ENCODE measurements at regions not wholly inside any gene's neighbourhood (a gene's known extent, or its start where the extent isn't known, plus 50 kb on each side); places are given as distances from the start of the nearest gene placed in this dataset.

DNA sequence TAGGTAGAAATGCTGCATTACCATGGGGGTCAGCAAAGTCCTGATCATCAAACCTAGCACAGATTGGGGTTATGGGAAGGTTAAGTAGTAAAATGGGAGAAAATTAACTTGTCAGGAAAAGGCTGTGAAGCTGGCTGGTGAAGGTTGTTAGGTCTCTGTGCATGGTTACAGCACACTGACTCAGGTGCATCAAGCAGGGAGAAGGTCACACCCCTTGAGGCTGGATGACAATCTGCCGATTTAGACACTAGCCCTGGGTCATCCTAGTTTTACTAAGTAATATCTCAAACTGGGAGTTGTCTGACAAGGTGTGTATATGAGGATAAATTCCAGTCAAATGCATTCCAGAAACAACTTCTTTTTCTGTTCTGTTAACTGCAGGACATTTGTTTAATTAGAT is 271.1 kb upstream of the LRIG3 start:
- H3K27me3 ChIP-seq = no peaks in the 10 kb centered on the region
- DNase-seq = no peak
- H3K36me3 ChIP-seq = no peaks in the 10 kb centered on the region
- H3K4me3 ChIP-seq = no peak overlapping the region
- H3K9ac ChIP-seq (ENCODE audit: low read depth in 2 of 2, low read length in 2 of 2) = no peak overlapping the region
- no peaks in the 10 kb centered on the region for H3K4me1 ChIP-seq
- no peak for TF ChIP-seq CTCF (IDR thresholded peaks at IDR 0.05)
- intact Hi-C loops (cut with DNase I) = no loop called here
- H3K9me3 ChIP-seq = no peaks in the 10 kb centered on the region
- H3K27ac ChIP-seq = no peak overlapping the region

DNA sequence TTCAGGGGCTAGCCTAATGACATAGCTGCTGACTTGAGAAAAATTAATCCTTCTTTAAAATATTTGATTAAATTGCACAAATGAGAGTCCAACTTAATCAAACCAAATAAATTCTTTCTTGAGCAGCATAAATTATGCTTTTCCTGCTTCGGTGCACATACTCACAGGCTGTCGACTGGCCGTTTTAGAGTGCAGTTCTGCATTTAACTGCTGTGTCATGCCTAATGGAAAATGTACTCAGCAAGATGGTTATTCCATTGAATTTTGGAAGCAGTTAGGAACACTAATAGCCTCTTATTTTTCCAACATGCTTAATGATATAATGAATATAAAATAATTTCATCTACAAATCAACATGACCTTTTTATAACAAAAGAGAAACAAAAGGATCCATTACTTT is 266.1 kb upstream of the LRIG3 start:
- intact Hi-C loops (cut with DNase I) = no loop called here
- TF ChIP-seq CTCF (IDR thresholded peaks at IDR 0.05) = no peak
- no peak overlapping the region for H3K27ac ChIP-seq
- no peak overlapping the region for H3K9ac ChIP-seq (ENCODE audit: low read depth in 2 of 2, low read length in 2 of 2)
- H3K27me3 ChIP-seq = no peaks in the 10 kb centered on the region
- no peaks in the 10 kb centered on the region for H3K4me1 ChIP-seq
- no peaks in the 10 kb centered on the region for H3K36me3 ChIP-seq
- no peaks in the 10 kb centered on the region for H3K9me3 ChIP-seq
- no peak for DNase-seq
- no peak overlapping the region for H3K4me3 ChIP-seq

DNA sequence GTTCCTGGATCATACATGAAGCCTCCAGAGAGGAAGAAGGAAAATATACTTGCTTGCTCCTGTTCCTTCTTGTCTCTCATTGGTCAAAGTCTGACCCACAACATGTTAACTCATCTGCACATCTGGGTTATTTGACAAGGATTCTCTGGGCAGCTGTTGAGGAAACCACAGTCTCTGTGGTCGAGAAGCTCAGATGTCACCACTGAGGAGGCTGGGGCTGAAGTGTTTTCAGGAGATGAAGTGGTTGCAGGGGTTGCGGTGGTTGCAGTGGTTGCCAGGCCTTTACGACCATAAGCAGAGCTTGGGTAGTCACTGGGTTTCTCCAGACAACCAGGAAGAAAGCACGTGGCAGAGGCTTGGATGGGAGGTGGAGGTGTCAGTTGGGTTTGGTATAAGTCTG is 265.0 kb upstream of the LRIG3 start:
- no peak for DNase-seq
- no peaks in the 10 kb centered on the region for H3K4me1 ChIP-seq
- intact Hi-C loops (cut with DNase I) = no loop called here
- H3K4me3 ChIP-seq = no peak overlapping the region
- no peaks in the 10 kb centered on the region for H3K27me3 ChIP-seq
- H3K36me3 ChIP-seq = no peaks in the 10 kb centered on the region
- TF ChIP-seq CTCF (IDR thresholded peaks at IDR 0.05) = no peak
- no peaks in the 10 kb centered on the region for H3K9me3 ChIP-seq
- no peak overlapping the region for H3K27ac ChIP-seq
- H3K9ac ChIP-seq (ENCODE audit: low read depth in 2 of 2, low read length in 2 of 2) = no peak overlapping the region

DNA sequence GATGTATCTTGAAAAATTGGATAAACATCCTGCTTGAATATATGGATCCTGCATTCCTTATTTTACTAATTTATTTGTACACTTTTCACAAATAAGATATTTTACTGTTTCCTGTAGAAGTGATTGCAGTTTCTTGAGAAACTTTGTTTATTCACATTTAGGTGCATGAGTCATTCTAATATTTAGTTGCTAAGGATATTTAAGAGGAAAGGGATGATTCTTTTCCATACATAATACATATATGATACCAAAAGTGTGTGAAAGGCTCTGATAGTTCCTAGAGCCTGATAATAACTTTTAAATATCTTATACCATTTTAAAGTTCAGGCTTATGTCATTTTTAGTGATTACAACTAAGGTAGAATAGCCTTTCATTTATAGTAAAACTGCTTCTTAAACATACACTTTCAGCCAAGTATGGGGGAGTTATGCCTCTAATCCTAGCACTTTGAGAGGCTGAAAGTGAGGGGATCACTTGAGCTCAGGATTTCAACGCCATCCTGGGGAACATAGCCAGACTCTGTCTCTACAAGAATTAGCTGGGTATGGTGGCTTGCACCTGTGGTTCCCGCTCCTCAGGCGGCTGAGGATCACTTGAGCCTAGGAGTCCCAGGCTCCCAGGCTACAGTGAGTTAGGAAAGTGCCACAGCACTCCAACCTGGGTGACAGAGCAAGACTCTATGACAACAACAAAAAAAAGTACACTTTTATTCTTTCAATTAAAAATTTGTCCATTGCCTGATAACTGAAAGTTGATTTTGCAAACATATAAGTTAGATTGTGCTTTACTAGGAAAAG is 262.6 kb upstream of the LRIG3 start:
- TF ChIP-seq CTCF (IDR thresholded peaks at IDR 0.05) = no peak
- Histone ChIP-seq H3K27ac (no peak overlapping the region), H3K36me3 (no peaks in the 10 kb centered on the region), H3K4me3 (no peak overlapping the region), H3K9me3 (no peaks in the 10 kb centered on the region), H3K9ac (ENCODE audit: low read depth in 2 of 2, low read length in 2 of 2) (no peak overlapping the region), H3K27me3 (no peaks in the 10 kb centered on the region), H3K4me1 (no peaks in the 10 kb centered on the region)
- DNase-seq = no peak
- intact Hi-C loops (cut with DNase I) = no loop called here

- no peak for DNase-seq
- no peak overlapping the region for H3K9ac ChIP-seq (ENCODE audit: low read depth in 2 of 2, low read length in 2 of 2)
- no peaks in the 10 kb centered on the region for H3K36me3 ChIP-seq
- no peak overlapping the region for H3K27ac ChIP-seq
- no peaks in the 10 kb centered on the region for H3K9me3 ChIP-seq
- no peaks in the 10 kb centered on the region for H3K27me3 ChIP-seq
- H3K4me3 ChIP-seq = no peak overlapping the region
- H3K4me1 ChIP-seq = no peaks in the 10 kb centered on the region
- intact Hi-C loops (cut with DNase I) = no loop called here
- no peak for TF ChIP-seq CTCF (IDR thresholded peaks at IDR 0.05)
Observed at GRCh38 chr12:59182191-59182590, 261.9 kb upstream of the LRIG3 start.

Data from colonic mucosa (tissue), 4 donors.